Progenitor cell of endocrine pancreas (in vitro differentiated cells): ENCODE measurements at regions not wholly inside any gene's neighbourhood (a gene's known extent, or its start where the extent isn't known, plus 50 kb on each side); places are given as distances from the start of the nearest gene placed in this dataset.

Experiments used
- DNase-seq: peaks from one replicate; pipeline ENCODE4 v3.0.0; 2021; ENCODE audit warnings: low spot score; ENCODE audit not compliant: unreplicated experiment
- H3K27ac Mint-ChIP-seq: 2 replicates; pipeline ENCODE4 v1.8.0; 2021; ENCODE audit warnings: mild to moderate bottlenecking, moderate library complexity, mixed read lengths
- H3K27me3 Mint-ChIP-seq: 2 replicates; pipeline ENCODE4 v1.8.0; 2021; ENCODE audit warnings: mixed read lengths
- H3K36me3 Mint-ChIP-seq: 2 replicates; pipeline ENCODE4 v1.8.0; 2022; ENCODE audit warnings: mixed read lengths; ENCODE audit not compliant: insufficient read depth
- H3K4me1 Mint-ChIP-seq: 2 replicates; pipeline ENCODE4 v1.8.0; 2021; ENCODE audit warnings: low read depth, mixed read lengths
- H3K4me3 Mint-ChIP-seq: 2 replicates; pipeline ENCODE4 v1.8.0; 2021; ENCODE audit warnings: low read depth, mild to moderate bottlenecking, moderate library complexity, mixed read lengths
- H3K9me3 Mint-ChIP-seq: 2 replicates; pipeline ENCODE4 v1.8.0; 2021; ENCODE audit warnings: low read depth, mixed read lengths
- CTCF ChIP-seq: fragments of 200-600 bp; sonication (generic); IDR thresholded peaks from one replicate; pipeline ENCODE4 v1.5.0; 2021; ENCODE audit warnings: antibody characterized with exemption, mild to moderate bottlenecking; ENCODE audit not compliant: unreplicated experiment

- TF ChIP-seq CTCF = no peak
- Mint-ChIP-seq H3K27me3 (no peaks in the 10 kb centered on the region), H3K36me3 (peaks cover 1% of the 10 kb centered on the region), H3K4me1 (peaks cover 2% of the 10 kb centered on the region), H3K4me3 (no peak overlapping the region), H3K27ac (no peak overlapping the region), H3K9me3 (peaks cover 3% of the 10 kb centered on the region)
- no peak for DNase-seq
These were observed 153.8 kb downstream of the DEPDC1B start for GRCh38 chr5:60546207-60546606.

- H3K27me3 Mint-ChIP-seq = no peaks in the 10 kb centered on the region
- no peak for DNase-seq
- no peak overlapping the region for H3K27ac Mint-ChIP-seq
- H3K9me3 Mint-ChIP-seq = peaks cover 3% of the 10 kb centered on the region
- H3K36me3 Mint-ChIP-seq = peaks cover 1% of the 10 kb centered on the region
- peaks cover 2% of the 10 kb centered on the region for H3K4me1 Mint-ChIP-seq
- H3K4me3 Mint-ChIP-seq = no peak overlapping the region
- TF ChIP-seq CTCF = no peak
These were observed 154.4 kb downstream of the DEPDC1B start for GRCh38 chr5:60545551-60545950.

- Mint-ChIP-seq H3K36me3 (peaks cover 1% of the 10 kb centered on the region), H3K27me3 (no peaks in the 10 kb centered on the region), H3K4me3 (no peak overlapping the region), H3K27ac (no peak overlapping the region), H3K9me3 (no peaks in the 10 kb centered on the region), H3K4me1 (peaks cover 2% of the 10 kb centered on the region)
- TF ChIP-seq CTCF = no peak
- DNase-seq = no peak
These were observed 155.8 kb downstream of the DEPDC1B start for GRCh38 chr5:60544142-60544541.

- Mint-ChIP-seq H3K36me3 (no peaks in the 10 kb centered on the region), H3K4me1 (peaks cover 2% of the 10 kb centered on the region), H3K27me3 (no peaks in the 10 kb centered on the region), H3K9me3 (no peaks in the 10 kb centered on the region), H3K27ac (no peak overlapping the region), H3K4me3 (no peak overlapping the region)
- no peak for TF ChIP-seq CTCF
- no peak for DNase-seq
These were observed 158.0 kb downstream of the DEPDC1B start for GRCh38 chr5:60541980-60542379.

- Mint-ChIP-seq H3K9me3 (no peaks in the 10 kb centered on the region), H3K4me1 (peaks cover 3% of the 10 kb centered on the region), H3K27me3 (no peaks in the 10 kb centered on the region), H3K27ac (no peak overlapping the region), H3K4me3 (no peak overlapping the region), H3K36me3 (no peaks in the 10 kb centered on the region)
- DNase-seq = no peak
- no peak for TF ChIP-seq CTCF
These were observed 158.8 kb downstream of the DEPDC1B start for GRCh38 chr5:60540856-60541805.
